Tibial artery (tissue), 4 donors: ENCODE measurements at regions not wholly inside any gene's neighbourhood (a gene's known extent, or its start where the extent isn't known, plus 50 kb on each side); places are given as distances from the start of the nearest gene placed in this dataset.
A peak's percentile ranks its signal among the peaks of the same experiment; 100 is the strongest.

Experiments
- DNase-seq, 2 donors: peaks; one replicate each; pipeline ENCODE4 v3.0.0-alpha.2; 2019
- H3K27ac ChIP-seq, 2 donors: fragments of 200-600 bp; sonication (generic) in 1 of 2; 1 replicate in 1 of 2; 2 replicates in 1 of 2; pipeline ENCODE4 v1.5.1; 2018 to 2019; ENCODE audit warnings: mild to moderate bottlenecking in 1 of 2
- H3K27me3 ChIP-seq, 2 donors: fragments of 200-600 bp; sonication (generic) in 1 of 2; one replicate each; pipeline versions ENCODE4 v1.5.1 to v1.6.0; 2016 to 2019
- H3K36me3 ChIP-seq, 3 donors: fragments of 200-600 bp; sonication (generic) in 2 of 3; one replicate each; pipeline ENCODE4 v1.5.1; 2016 to 2019; ENCODE audit warnings: mild to moderate bottlenecking in 2 of 3
- H3K4me1 ChIP-seq, 4 donors: fragments of 200-600 bp; sonication (generic) in 2 of 4; 1 replicate in 3 of 4; 2 replicates in 1 of 4; pipeline ENCODE4 v1.5.1; 2016 to 2019
- H3K4me3 ChIP-seq, 2 donors: fragments of 200-600 bp; sonication (generic) in 1 of 2; 1 replicate in 1 of 2; 2 replicates in 1 of 2; pipeline ENCODE4 v1.5.1; 2018 to 2019; ENCODE audit warnings: mild to moderate bottlenecking in 2 of 2
- H3K9me3 ChIP-seq, 3 donors: fragments of 200-600 bp; sonication (generic) in 1 of 3; one replicate each; pipeline ENCODE4 v1.5.1; 2016 to 2019
- intact Hi-C: fragments of 100-400 bp; cut with DNase I; formaldehyde crosslinking; loops from one replicate; pipeline ENCODE4 v1.15.0; 2023; ENCODE audit warnings: low total_unique reads
- TF ChIP-seq, protein P1 (sequence below), 2 experiments: fragments of 200-600 bp in 1 of 2; fragments of 450-650 bp in 1 of 2; IDR thresholded peaks; one replicate each; pipeline ENCODE4 v1.5.1; 2017 to 2019; ENCODE audit warnings: antibody characterized with exemption in 2 of 2, mild to moderate bottlenecking in 1 of 2, moderate library complexity in 1 of 2

DNA sequence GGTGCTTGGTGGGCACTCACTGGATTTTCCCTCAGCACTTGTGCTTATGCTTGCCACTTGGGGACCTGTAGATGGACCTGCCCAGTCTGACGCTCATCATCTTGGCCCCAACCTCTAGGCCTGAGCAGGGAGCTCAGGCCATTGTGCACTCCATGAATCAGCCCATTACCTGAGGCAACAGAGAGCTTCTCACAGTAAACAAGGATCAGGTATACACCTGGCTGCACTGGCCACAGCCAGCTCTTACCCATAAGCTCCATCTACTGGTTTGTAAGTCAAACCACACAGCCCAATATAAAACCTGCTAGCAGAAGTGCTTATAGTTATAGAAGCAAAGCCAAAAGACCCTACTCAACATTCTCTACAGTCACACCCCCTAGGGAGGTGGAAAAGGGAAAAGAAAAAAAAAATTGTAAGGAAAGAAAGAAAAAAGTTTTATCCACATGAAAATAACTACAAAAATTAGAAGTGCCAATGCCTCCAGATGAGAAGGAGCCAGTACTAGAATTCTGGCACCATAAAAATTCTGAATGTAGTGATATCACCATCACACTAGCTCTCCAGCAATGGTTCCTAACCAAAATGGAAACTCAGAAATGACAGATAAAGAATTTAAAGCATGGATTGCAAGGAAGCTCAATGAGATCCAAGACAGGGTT lies 87.8 kb upstream of the CDH5 start:
- no peak overlapping the region for H3K27ac ChIP-seq

DNA sequence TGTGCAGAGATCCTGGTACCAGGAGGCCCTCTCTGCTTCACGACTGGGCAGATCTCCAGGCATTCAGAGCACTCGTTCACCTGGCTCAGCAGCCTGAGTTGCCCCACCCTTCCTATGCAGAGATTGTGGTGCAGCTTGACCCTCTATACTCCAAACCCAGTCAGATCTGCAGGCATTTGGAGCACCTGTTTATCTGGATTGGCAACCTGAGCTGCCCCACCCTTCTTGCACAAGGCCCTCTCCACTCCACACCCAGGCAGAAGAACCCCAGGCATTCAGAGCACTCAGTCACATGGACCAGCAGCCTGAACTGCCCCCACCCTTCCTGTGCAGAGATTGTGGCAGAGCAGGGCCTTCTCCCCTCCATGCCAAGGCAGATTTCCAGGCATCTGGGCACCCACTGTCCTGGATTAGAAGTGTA lies 88.4 kb upstream of the CDH5 start:
- Histone ChIP-seq H3K27me3 (no peaks in the 10 kb centered on the region), H3K27ac (no peak overlapping the region), H3K4me3 (no peak overlapping the region), H3K9me3 (no peaks in the 10 kb centered on the region), H3K36me3 (no peaks in the 10 kb centered on the region), H3K4me1 (peaks cover 0 to 7% (median 0%) of the 10 kb centered on the region in 4 donors)
- intact Hi-C loops = no loop called here
- DNase-seq = no peak
- TF ChIP-seq, protein P1, sequence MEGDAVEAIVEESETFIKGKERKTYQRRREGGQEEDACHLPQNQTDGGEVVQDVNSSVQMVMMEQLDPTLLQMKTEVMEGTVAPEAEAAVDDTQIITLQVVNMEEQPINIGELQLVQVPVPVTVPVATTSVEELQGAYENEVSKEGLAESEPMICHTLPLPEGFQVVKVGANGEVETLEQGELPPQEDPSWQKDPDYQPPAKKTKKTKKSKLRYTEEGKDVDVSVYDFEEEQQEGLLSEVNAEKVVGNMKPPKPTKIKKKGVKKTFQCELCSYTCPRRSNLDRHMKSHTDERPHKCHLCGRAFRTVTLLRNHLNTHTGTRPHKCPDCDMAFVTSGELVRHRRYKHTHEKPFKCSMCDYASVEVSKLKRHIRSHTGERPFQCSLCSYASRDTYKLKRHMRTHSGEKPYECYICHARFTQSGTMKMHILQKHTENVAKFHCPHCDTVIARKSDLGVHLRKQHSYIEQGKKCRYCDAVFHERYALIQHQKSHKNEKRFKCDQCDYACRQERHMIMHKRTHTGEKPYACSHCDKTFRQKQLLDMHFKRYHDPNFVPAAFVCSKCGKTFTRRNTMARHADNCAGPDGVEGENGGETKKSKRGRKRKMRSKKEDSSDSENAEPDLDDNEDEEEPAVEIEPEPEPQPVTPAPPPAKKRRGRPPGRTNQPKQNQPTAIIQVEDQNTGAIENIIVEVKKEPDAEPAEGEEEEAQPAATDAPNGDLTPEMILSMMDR (IDR thresholded peaks at IDR 0.05) = no peak

More for the DNA sequence above, 87.8 kb upstream of the CDH5 start:
- Histone ChIP-seq H3K9me3 (no peaks in the 10 kb centered on the region), H3K4me3 (no peak overlapping the region), H3K36me3 (no peaks in the 10 kb centered on the region), H3K27me3 (no peaks in the 10 kb centered on the region), H3K4me1 (peaks cover 0 to 7% (median 0%) of the 10 kb centered on the region in 4 donors)
- no peak for DNase-seq
- intact Hi-C loops = no loop called here
- TF ChIP-seq, protein P1 (IDR thresholded peaks at IDR 0.05) = no peak

DNA sequence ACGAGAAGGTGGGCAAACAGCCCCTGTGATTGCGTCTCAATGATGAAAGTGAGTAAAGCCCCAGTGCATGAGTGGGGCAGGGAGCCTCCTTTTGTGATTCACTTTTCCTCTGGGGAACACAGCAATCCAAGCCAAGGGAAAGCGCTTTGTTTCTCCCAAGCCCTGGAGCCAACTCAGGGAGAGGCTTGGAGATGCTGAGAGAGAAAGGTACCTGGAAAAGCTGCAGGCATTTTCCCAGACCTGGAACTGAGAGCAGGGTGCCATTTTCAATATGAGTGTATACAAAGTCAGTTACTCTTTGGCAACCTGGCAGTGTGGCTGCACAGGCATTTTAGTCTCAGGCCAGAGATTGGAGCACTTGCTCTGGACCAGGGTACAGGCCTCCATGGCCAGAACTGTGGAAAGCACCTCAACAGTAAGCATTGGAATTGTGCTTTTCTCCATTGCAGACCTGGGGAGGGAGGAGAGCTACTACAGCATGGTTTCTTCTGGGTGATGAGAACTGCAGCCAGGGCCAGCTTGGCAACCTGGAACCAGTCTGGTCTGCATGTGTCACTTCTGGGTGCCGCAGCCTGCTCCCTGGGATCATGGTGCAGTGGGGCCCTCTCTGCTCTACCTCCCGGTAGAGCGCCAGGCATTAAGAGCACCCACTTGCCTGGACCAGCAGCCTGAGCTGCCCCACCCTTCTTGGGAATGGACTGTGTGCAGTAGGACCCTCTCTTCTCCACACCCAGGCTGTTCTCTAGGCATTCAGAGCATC lies 89.0 kb upstream of the CDH5 start:
- no peak overlapping the region for H3K27ac ChIP-seq
- H3K36me3 ChIP-seq = no peaks in the 10 kb centered on the region
- no peak for DNase-seq
- no peaks in the 10 kb centered on the region for H3K27me3 ChIP-seq
- H3K4me1 ChIP-seq = peaks cover 0 to 7% (median 0%) of the 10 kb centered on the region in 4 donors
- intact Hi-C loops = no loop called here
- TF ChIP-seq, protein P1 (IDR thresholded peaks at IDR 0.05) = no peak
- H3K4me3 ChIP-seq = no peak overlapping the region
- no peaks in the 10 kb centered on the region for H3K9me3 ChIP-seq

DNA sequence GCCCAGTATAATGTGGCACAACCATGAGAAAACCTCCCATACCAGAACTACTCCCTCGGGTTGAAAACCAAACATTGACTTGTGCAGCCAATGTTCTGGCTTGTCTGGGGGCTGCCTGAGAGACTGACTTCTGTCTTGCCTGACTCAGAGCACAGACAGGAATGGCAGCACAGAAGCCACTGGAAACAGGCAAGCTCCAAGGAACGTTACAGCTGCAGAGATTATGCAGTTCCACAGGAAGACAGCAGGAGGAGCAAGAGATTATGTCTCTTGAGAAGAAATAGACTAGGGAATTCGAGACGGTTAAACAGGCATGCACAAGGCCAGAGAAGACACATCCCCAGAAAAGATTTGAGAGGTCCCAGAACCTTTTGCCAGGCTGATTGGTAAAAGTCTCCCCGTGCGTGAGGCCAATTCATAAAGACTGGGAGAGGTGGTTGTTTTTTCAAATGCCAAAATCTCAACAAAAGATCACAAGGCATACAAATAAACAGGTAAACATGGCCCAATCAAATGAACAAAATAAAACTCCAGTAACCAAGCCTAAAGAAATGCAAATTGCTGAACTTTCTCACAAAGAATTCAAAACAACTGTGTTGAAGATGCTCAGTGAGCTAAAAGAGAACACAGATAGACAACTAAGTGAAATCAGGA lies 90.6 kb upstream of the CDH5 start:
- Histone ChIP-seq H3K36me3 (no peaks in the 10 kb centered on the region), H3K4me3 (no peak overlapping the region), H3K4me1 (peaks cover 0 to 7% (median 0%) of the 10 kb centered on the region in 4 donors), H3K9me3 (no peaks in the 10 kb centered on the region), H3K27me3 (no peaks in the 10 kb centered on the region), H3K27ac (no peak overlapping the region)
- DNase-seq = no peak
- intact Hi-C loops = no loop called here
- TF ChIP-seq, protein P1 (IDR thresholded peaks at IDR 0.05) = peak; percentile 43 to 53

DNA sequence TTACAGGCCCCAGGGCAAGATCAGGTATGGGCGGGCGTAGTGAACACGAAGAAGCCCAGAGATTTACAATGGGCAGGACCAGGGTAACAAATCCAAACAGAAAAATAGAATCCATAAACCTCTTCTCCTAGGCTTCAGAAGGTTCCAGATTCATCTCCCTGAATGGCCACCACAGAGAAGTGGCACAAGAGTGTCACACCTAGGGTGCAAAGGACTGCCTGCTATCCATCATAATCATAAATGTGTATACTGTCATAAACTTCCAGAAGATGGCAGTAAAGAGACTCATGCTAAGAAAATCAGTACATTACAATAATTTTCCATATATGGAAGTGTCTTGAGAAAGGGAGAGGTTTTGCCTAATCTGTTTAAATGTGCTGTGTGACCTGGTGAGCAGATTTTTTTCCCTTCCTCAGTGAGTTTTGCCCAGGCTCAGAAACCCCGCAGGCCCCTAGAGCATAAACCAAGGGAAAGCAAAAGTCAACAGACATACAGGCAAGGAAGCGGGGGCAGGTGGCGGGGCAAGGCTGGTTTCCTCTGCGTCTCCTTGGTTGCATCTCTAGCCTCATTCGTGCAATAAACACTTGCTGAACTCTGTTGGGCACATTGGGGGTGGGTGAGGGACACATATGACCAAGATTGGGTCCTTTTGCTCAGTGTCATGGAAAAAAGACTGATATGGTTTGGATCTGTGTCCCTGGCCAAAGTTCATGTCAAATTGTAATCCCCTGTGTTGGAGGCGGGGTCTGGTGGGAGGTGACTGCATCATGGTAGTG lies 92.0 kb upstream of the CDH5 start:
- TF ChIP-seq, protein P1 (IDR thresholded peaks at IDR 0.05) = peak; percentile 5 to 10
- no peaks in the 10 kb centered on the region for H3K9me3 ChIP-seq
- intact Hi-C loops = loop anchor here (5.0 kb wide), 1 partner anchor 1147 kb away; no protein-coding TSS in a partner anchor

More for the DNA sequence above, 92.0 kb upstream of the CDH5 start:
- Histone ChIP-seq H3K4me3 (no peak overlapping the region), H3K36me3 (no peaks in the 10 kb centered on the region), H3K27me3 (no peaks in the 10 kb centered on the region), H3K4me1 (peaks cover 0 to 15% (median 8%) of the 10 kb centered on the region in 4 donors), H3K27ac (no peak overlapping the region)
- no peak for DNase-seq
